ENCODE measurements at regions not wholly inside any gene's neighbourhood (a gene's known extent, or its start where the extent isn't known, plus 50 kb on each side); places are given as distances from the start of the nearest gene placed in this dataset.

- Histone ChIP-seq H3K9me3 (ENCODE audit: insufficient read depth, low read length) (no peaks in the 10 kb centered on the region), H3K27ac (ENCODE audit: low read depth, low read length) (no peak overlapping the region), H3F3A (ENCODE audit: insufficient read depth) (no peaks in the 10 kb centered on the region), H3K79me2 (ENCODE audit: insufficient read depth, low read length) (no peaks in the 10 kb centered on the region), H3K27me3 (ENCODE audit: low read length) (no peaks in the 10 kb centered on the region), H3K4me2 (ENCODE audit: low read depth, low read length, poor library complexity, severe bottlenecking) (no peak overlapping the region), H2AFZ (ENCODE audit: low read depth, low read length, severe bottlenecking) (no peak overlapping the region), H4K20me1 (ENCODE audit: low read depth, low read length) (no peaks in the 10 kb centered on the region), H3K9me2 (replicated peaks; ENCODE audit: insufficient read depth, low read length) (no peaks in the 10 kb centered on the region), H3K36me3 (ENCODE audit: low read length) (no peaks in the 10 kb centered on the region), H3K9ac (ENCODE audit: low read length) (no peak overlapping the region), H3K4me3 (ENCODE audit: insufficient read depth, low read length, poor library complexity, severe bottlenecking) (no peak overlapping the region)
- TF ChIP-seq EZH2phosphoT487 (conservative IDR thresholded peaks at IDR 0.05; ENCODE audit: low read length), result no peak
- no peak for TF ChIP-seq CTCF (IDR thresholded peaks at IDR 0.05; ENCODE audit: insufficient read depth, low read length, poor library complexity, severe bottlenecking)
These were observed 744.2 kb downstream of the MAFB start for GRCh38 chr20:39944861-39945260.

- H4K20me1 ChIP-seq (ENCODE audit: low read depth, low read length), result no peaks in the 10 kb centered on the region
- TF ChIP-seq CTCF (IDR thresholded peaks at IDR 0.05; ENCODE audit: insufficient read depth, low read length, poor library complexity, severe bottlenecking) (no peak), EZH2phosphoT487 (conservative IDR thresholded peaks at IDR 0.05; ENCODE audit: low read length) (no peak)
- no peaks in the 10 kb centered on the region for H3K9me3 ChIP-seq (ENCODE audit: insufficient read depth, low read length)
- no peaks in the 10 kb centered on the region for H3K79me2 ChIP-seq (ENCODE audit: insufficient read depth, low read length)
- no peak overlapping the region for H3K4me3 ChIP-seq (ENCODE audit: insufficient read depth, low read length, poor library complexity, severe bottlenecking)
- H2AFZ ChIP-seq (ENCODE audit: low read depth, low read length, severe bottlenecking), result no peak overlapping the region
- no peaks in the 10 kb centered on the region for H3K36me3 ChIP-seq (ENCODE audit: low read length)
- no peaks in the 10 kb centered on the region for H3K9me2 ChIP-seq (replicated peaks; ENCODE audit: insufficient read depth, low read length)
- no peaks in the 10 kb centered on the region for H3F3A ChIP-seq (ENCODE audit: insufficient read depth)
- no peak overlapping the region for H3K9ac ChIP-seq (ENCODE audit: low read length)
- H3K27me3 ChIP-seq (ENCODE audit: low read length), result no peaks in the 10 kb centered on the region
- H3K27ac ChIP-seq (ENCODE audit: low read depth, low read length), result no peak overlapping the region
- no peak overlapping the region for H3K4me2 ChIP-seq (ENCODE audit: low read depth, low read length, poor library complexity, severe bottlenecking)
These were observed 745.7 kb downstream of the MAFB start for GRCh38 chr20:39943336-39943735.

- no peaks in the 10 kb centered on the region for H3K36me3 ChIP-seq (ENCODE audit: low read length)
- no peaks in the 10 kb centered on the region for H3K9me3 ChIP-seq (ENCODE audit: insufficient read depth, low read length)
- no peaks in the 10 kb centered on the region for H3K9me2 ChIP-seq (replicated peaks; ENCODE audit: insufficient read depth, low read length)
- no peaks in the 10 kb centered on the region for H3K79me2 ChIP-seq (ENCODE audit: insufficient read depth, low read length)
- TF ChIP-seq EZH2phosphoT487 (conservative IDR thresholded peaks at IDR 0.05; ENCODE audit: low read length) (no peak), CTCF (IDR thresholded peaks at IDR 0.05; ENCODE audit: insufficient read depth, low read length, poor library complexity, severe bottlenecking) (no peak)
- H2AFZ ChIP-seq (ENCODE audit: low read depth, low read length, severe bottlenecking), result no peak overlapping the region
- no peak overlapping the region for H3K4me2 ChIP-seq (ENCODE audit: low read depth, low read length, poor library complexity, severe bottlenecking)
- H3K4me3 ChIP-seq (ENCODE audit: insufficient read depth, low read length, poor library complexity, severe bottlenecking), result no peak overlapping the region
- no peak overlapping the region for H3K27ac ChIP-seq (ENCODE audit: low read depth, low read length)
- H3K9ac ChIP-seq (ENCODE audit: low read length), result no peak overlapping the region
- no peaks in the 10 kb centered on the region for H3F3A ChIP-seq (ENCODE audit: insufficient read depth)
- H3K27me3 ChIP-seq (ENCODE audit: low read length), result no peaks in the 10 kb centered on the region
- no peaks in the 10 kb centered on the region for H4K20me1 ChIP-seq (ENCODE audit: low read depth, low read length)
These were observed 747.8 kb downstream of the MAFB start for GRCh38 chr20:39941245-39941644.

Data from SU-DHL-6 (cell line).